Activated CD8-positive, alpha-beta memory T cell treated with anti-CD3 and anti-CD28 coated beads, Interleukin-2, amount 50 U/mL, for 48 hours (primary cell): ENCODE measurements at regions not wholly inside any gene's neighbourhood (a gene's known extent, or its start where the extent isn't known, plus 50 kb on each side); places are given as distances from the start of the nearest gene placed in this dataset.

Source experiments
- DNase-seq: peaks from one replicate; pipeline ENCODE4 v3.0.0-alpha.2; 2020

- DNase-seq, result no peak
Measured at GRCh38 chr6:168896321-168896720, 357.3 kb downstream of the THBS2 start.

DNA sequence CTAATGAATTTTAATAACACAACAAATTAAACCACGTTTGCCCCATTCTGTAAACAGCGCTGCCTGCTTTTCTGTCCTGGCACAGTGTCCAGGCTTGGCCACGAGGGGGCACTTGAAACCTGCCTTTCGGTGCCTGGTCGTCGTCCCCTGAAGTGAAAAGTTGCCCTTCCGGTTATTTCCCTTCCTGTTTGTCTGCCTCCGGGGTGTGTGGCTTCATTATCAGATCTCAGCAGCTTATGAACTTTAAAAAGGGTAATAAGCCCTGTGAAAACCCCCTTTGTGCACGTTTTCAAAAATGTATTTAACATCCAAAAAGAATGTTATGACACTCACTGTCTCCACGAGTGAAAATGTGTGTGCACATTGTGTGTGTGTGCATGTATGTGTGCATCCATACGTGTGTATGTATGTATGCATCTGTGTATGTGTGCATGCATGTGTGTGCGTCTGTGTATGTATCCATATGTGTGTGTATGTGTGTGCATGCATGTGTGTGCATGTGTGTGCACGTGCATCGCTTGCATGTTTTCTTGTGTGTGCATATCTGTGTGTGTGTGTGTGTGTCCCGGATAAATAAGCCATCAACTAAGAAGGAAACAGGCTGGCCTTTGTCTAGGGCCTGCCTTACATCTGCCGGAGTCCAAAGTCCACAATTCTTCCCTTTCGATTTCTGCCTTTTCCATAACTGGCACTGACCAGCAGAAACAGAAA, 358.4 kb downstream of the THBS2 start:
- DNase-seq, result peak; percentile 87

- no peak for DNase-seq
Measured at GRCh38 chr6:168892031-168892430, 361.6 kb downstream of the THBS2 start.

DNA sequence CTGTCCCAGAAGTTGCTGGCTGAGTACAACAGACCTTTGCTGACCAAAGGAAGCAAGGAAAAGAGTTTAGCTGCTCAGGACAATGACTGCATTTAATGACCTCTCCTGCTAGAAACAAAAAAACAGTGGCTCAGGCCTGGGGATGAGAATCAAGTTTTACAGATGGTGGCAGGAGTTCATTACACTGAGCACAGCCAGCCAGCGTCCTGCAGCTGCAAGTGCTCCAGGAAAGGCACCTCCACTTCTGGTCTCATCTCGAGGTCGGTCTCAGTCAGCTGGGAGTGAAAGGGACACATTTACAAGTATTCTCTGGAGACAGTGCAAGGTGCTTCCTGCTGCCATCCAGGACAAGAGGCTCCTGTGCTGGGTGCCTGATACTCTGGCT, 362.7 kb downstream of the THBS2 start:
- no peak for DNase-seq

DNA sequence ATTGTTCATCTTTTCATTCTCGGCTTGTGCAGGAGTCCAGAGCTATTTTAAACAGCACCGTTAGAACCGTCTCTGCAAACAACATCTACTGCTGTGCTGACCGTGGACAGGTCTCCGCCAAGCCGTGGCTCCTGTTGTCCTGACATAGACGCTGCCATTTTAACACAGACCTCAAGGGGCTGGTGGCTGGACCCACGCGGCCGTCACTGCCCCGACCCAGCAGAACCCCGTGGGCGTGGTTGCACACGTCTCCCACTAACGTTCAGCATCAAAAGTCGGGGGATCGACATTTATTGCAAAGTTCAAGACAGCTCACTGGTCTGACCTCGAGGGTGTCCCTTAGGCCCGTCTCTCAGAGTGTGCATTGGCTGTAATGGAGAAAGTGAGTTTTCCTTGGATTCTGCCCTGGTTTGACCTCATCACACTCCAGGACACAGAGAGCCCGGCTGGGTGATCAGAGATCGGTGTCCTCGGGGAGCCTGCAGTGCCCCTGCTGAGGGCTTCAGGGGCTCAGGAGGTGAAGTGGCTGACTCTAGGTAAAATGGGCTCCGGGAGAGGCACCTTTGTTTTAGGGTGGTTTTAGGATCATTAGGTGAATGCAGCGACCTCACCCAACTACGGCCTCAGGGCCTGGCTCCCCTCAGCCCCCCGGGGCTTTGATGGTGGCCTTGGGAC, 363.2 kb downstream of the THBS2 start:
- DNase-seq, result no peak

DNA sequence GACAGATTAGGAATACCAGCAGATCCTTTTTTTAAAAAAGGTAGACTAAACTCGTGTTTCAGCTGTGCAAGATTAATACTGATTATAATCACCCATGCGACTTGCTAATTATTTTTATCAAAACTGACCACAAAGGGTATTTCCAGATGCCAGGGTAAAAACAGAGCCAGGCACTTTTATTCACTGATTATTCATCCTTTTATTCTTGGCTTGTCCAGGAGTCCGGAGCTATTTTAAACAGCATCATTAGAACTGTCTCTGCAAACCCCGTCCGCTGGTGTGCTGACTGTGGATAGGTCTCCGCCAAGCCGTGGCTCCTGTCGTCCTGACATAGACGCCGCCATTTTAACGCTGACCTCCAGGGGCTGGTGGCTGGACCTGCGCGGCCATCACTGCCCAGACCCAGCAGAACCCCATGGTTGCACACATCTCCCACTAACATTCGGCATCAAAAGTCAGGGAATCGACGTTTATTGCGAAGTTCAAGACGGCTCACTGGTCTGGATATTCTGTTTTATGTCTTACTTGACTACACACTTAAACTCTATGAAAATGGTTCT, 364.8 kb downstream of the THBS2 start:
- DNase-seq, result no peak

- DNase-seq, result no peak
Measured at GRCh38 chr6:168888102-168888501, 365.5 kb downstream of the THBS2 start.

DNA sequence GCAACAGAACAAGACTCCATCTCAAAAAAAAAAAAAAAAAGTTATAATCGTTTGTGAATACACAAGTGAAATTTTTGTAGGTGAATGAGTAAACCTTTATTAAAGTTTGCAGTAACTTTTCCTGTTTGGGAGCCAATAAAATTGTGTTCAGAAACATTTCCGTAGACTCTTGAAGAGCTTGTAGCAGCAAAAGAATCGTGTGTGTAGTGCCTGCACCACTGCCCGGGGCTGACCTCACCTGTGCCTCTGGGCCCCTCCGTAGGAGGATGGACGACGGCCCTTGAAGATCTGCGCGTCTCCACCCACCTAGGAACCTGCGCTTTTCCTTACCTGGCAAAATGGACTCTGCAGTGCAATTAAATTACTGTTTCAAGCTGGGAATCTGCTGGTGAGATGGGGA, 366.0 kb downstream of the THBS2 start:
- DNase-seq, result no peak

- no peak for DNase-seq
Measured at GRCh38 chr6:168886964-168887363, 366.7 kb downstream of the THBS2 start.

DNA sequence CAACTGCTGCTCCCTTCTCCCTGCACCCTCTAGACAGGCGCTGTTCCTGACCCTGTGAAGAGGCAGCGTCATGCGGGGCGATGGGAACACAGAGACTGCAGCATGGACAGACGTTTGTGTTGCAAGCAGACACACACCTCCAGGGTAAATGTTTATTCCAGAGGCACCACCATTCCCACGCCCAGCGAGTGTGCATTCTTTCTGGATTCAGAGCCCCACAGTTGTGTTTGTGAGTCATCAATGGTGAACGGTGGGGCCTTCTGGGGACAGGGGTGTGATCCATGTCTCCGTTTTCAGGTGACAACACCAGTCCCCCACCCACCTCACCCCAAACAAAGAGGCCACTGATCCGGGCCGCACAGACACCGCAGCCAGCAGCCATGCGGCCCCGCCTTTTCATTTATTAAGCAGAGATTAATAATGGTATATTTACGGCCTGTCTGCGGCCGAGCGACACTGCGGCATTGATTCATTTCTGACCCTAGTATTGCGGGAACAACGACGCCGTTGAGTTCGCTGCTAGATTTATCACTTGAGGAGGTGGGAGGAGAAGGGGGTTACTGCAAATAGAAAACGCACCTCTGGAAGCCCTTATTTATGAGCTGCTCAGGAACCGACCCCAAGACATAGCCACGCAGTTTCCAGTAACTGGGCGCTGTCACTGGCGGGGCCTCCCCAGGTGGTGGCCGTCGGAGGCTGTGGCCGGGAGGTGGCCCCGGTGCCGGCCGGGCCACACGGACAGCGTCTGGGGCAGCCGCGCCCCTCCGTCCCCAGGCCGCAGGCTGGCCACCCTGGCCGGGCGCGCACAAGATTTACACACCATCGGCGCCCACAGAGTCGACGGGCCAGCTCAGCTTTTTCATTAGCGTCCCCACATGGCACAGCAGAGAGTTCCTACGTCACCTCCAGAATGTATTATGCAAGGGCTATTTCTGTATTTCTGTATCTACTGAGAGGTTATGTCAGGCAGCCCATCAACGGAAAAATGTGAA, 367.6 kb downstream of the THBS2 start:
- no peak for DNase-seq

DNA sequence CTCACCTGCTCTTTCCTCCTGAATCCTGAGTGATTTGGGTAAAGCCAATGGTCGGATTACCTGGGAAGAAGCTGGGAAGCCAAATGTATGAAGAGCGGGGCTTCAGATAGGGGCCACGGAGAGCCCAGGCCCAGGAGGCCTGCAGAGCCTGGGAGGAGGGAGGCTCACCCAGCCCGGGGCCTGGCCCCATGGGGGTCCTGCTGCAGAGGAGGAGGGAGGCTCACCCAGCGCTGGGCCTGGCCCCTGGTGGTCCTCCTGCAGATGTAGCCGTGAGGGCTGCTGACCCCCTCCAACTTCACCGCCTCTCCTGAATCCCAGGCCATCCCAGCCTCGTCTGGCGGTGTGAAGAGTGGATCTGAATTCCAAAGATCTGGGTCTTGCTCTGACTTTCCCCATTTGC, 368.4 kb downstream of the THBS2 start:
- no peak for DNase-seq

- peak; percentile 96 for DNase-seq
Measured at GRCh38 chr6:168884646-168885086, 369.0 kb downstream of the THBS2 start.

- DNase-seq, result no peak
Measured at GRCh38 chr6:168884050-168884645, 369.5 kb downstream of the THBS2 start.

GRCh38 chr6:168883410-168884049, 370.1 kb downstream of the THBS2 start:
- DNase-seq, result no peak

DNA sequence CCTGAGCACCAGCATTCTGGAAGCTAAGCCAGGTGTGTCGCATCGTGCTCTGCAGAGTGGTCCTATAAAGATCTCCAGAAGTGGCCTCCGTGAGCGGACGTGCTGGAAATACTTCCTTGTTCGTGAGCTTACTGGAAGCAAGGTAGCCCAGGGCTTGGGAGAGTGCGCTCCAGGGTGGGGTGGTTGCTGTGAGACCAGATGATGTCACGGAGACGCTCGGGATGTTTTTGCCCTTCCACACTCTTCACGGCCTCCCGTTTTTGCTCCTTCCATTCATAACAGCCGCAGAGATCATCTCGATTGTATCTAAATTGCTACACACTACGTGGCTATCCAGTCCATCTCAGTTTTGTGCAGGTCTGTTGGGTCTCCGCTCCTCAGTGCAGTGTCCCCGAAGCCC, 373.4 kb downstream of the THBS2 start:
- no peak for DNase-seq

DNA sequence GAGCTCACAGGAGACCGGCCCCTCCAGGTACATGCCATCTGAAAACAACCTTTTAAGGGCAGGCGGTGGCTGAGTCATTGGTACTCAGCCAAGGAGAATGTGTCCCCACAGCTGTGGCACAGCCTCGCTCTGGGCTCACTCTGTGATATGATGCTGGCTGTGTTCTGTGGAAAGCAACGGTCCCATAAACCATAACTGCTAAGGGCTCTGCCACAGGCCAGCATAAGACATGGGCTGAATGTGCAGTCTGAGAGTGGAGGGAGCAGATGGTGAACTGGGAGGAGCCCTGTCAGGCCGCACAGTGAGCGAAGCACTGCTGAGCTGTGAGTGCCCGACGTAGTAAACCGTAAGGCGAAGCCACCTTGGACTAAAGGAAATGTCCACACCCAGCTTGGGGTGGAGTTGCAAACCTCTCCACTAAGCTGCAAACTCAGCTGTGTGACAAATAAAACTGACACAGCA, 375.8 kb downstream of the THBS2 start:
- DNase-seq, result no peak

DNA sequence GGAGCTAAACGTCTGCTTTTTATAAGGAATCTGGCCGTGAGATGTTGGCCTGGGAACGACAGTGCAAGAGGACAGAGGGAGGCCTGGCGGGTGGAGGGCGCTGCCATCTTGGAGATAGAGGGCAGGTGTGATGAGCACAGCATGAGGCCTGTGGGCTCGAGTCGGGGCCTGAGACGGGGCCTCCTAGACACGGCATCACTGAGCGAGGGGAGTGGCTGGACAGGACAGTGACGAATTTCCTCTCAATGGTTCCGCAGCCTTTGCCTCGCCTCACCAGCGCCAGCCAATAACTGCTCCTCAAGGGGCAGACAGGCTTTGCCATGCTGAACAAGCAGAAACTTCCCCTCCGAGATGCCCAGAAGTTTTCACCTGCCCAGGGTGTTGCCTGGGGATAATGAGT, 376.7 kb downstream of the THBS2 start:
- DNase-seq, result no peak

- no peak for DNase-seq
Measured at GRCh38 chr6:168875811-168876576, 377.7 kb downstream of the THBS2 start.

GRCh38 chr6:168874637-168875036, 379.0 kb downstream of the THBS2 start:
- DNase-seq, result no peak

- no peak for DNase-seq
Measured at GRCh38 chr6:168873278-168874190, 380.1 kb downstream of the THBS2 start.
